ENCODE measurements at regions not wholly inside any gene's neighbourhood (a gene's known extent, or its start where the extent isn't known, plus 50 kb on each side); places are given as distances from the start of the nearest gene placed in this dataset.

- no peak for DNase-seq
Measured at GRCh38 chr18:68316636-68317035, 398.3 kb downstream of the TMX3 start.

GRCh38 chr18:68314403-68314802 lies 400.5 kb downstream of the TMX3 start:
- DNase-seq = no peak

GRCh38 chr18:68301441-68301840 lies 413.5 kb downstream of the TMX3 start:
- no peak for DNase-seq

GRCh38 chr18:68299906-68300305 lies 415.0 kb downstream of the TMX3 start:
- no peak for DNase-seq

GRCh38 chr18:68298330-68298729 lies 416.6 kb downstream of the TMX3 start:
- no peak for DNase-seq

GRCh38 chr18:68288408-68288807 lies 426.5 kb downstream of the TMX3 start:
- no peak for DNase-seq

- no peak for DNase-seq
Measured at GRCh38 chr18:68284236-68284780, 430.6 kb downstream of the TMX3 start.

- DNase-seq = no peak
Measured at GRCh38 chr18:68283834-68284233, 431.1 kb downstream of the TMX3 start.

GRCh38 chr18:68282232-68282631 lies 432.7 kb downstream of the TMX3 start:
- DNase-seq = no peak

GRCh38 chr18:68275616-68276015 lies 439.3 kb downstream of the TMX3 start:
- no peak for DNase-seq

- no peak for DNase-seq
Measured at GRCh38 chr18:68270017-68270416, 444.9 kb downstream of the TMX3 start.

GRCh38 chr18:68267583-68267982 lies 447.3 kb downstream of the TMX3 start:
- no peak for DNase-seq

- DNase-seq = no peak
Measured at GRCh38 chr18:68263481-68263880, 451.4 kb downstream of the TMX3 start.

GRCh38 chr18:68262690-68263294 lies 452.1 kb downstream of the TMX3 start:
- DNase-seq = no peak

GRCh38 chr18:68256418-68257067 lies 458.4 kb downstream of the TMX3 start:
- DNase-seq = no peak

- no peak for DNase-seq
Measured at GRCh38 chr18:68244786-68245185, 470.1 kb downstream of the TMX3 start.

- DNase-seq = no peak
Measured at GRCh38 chr18:68241881-68242280, 473.0 kb downstream of the TMX3 start.

- DNase-seq = no peak
Measured at GRCh38 chr18:68234676-68235075, 480.2 kb downstream of the TMX3 start.

GRCh38 chr18:68234131-68234530 lies 480.8 kb downstream of the TMX3 start:
- no peak for DNase-seq

GRCh38 chr18:68233018-68233417 lies 481.9 kb downstream of the TMX3 start:
- DNase-seq = no peak

GRCh38 chr18:68229351-68229750 lies 485.6 kb downstream of the TMX3 start:
- no peak for DNase-seq

GRCh38 chr18:68221111-68221724 lies 493.7 kb downstream of the TMX3 start:
- DNase-seq = no peak

- DNase-seq = no peak
Measured at GRCh38 chr18:68220458-68220857, 494.4 kb downstream of the TMX3 start.

- DNase-seq = no peak
Measured at GRCh38 chr18:68219872-68220271, 495.0 kb downstream of the TMX3 start.
